ENCODE measurements at regions not wholly inside any gene's neighbourhood (a gene's known extent, or its start where the extent isn't known, plus 50 kb on each side); places are given as distances from the start of the nearest gene placed in this dataset.

GRCh38 chr5:58399951-58400350 is 59.9 kb downstream of the PLK2 start:
- TF ChIP-seq EZH2 (IDR thresholded peaks at IDR 0.05; ENCODE audit: borderline replicate concordance, low read length) (no peak), CTCF (conservative IDR thresholded peaks at IDR 0.05 in 1 of 2, IDR thresholded peaks at IDR 0.05 in 1 of 2; ENCODE audit: extremely low read depth in 1 of 2, insufficient read depth in 1 of 2, low read depth in 1 of 2, low read length in 2 of 2) (no peak)
